ENCODE measurements at regions not wholly inside any gene's neighbourhood (a gene's known extent, or its start where the extent isn't known, plus 50 kb on each side); places are given as distances from the start of the nearest gene placed in this dataset.

GRCh38 chr1:81654147-81654546 is 146.6 kb upstream of the ADGRL2 start:
- TF ChIP-seq GABPA (IDR thresholded peaks at IDR 0.05; ENCODE audit: low read depth) (no peak), SPI1 (IDR thresholded peaks at IDR 0.05; ENCODE audit: borderline replicate concordance, low read depth) (no peak), REST (IDR thresholded peaks at IDR 0.05; ENCODE audit: insufficient replicate concordance, low read depth) (no peak)
- Histone ChIP-seq H3K27me3 (ENCODE audit: insufficient read depth, poor library complexity, severe bottlenecking) (no peaks in the 10 kb centered on the region), H3K27ac (replicated peaks) (no peak overlapping the region), H3K4me3 (replicated peaks; ENCODE audit: insufficient read depth, low read length) (no peak overlapping the region)
- no peak for DNase-seq (ENCODE audit: low read depth in 1 of 2, low spot score in 1 of 2)

- DNase-seq (ENCODE audit: low read depth in 1 of 2, low spot score in 1 of 2) = no peak
- no peaks in the 10 kb centered on the region for H3K27me3 ChIP-seq (ENCODE audit: insufficient read depth, poor library complexity, severe bottlenecking)
- no peak for TF ChIP-seq POLR2AphosphoS5 (IDR thresholded peaks at IDR 0.05; ENCODE audit: low read depth)
- TF ChIP-seq CTCF (IDR thresholded peaks at IDR 0.05; ENCODE audit: insufficient read depth, low read length) = no peak
- TF ChIP-seq REST (IDR thresholded peaks at IDR 0.05; ENCODE audit: insufficient replicate concordance, low read depth) = no peak
- no peak for TF ChIP-seq GABPA (IDR thresholded peaks at IDR 0.05; ENCODE audit: low read depth)
- TF ChIP-seq SPI1 (IDR thresholded peaks at IDR 0.05; ENCODE audit: borderline replicate concordance, low read depth) = no peak
- no peak overlapping the region for H3K27ac ChIP-seq (replicated peaks)
- H3K4me3 ChIP-seq (replicated peaks; ENCODE audit: insufficient read depth, low read length) = no peak overlapping the region
These were observed 150.0 kb upstream of the ADGRL2 start for GRCh38 chr1:81650776-81651175.

- Histone ChIP-seq H3K27me3 (ENCODE audit: insufficient read depth, poor library complexity, severe bottlenecking) (no peaks in the 10 kb centered on the region), H3K27ac (replicated peaks) (no peak overlapping the region), H3K4me3 (replicated peaks; ENCODE audit: insufficient read depth, low read length) (no peak overlapping the region)
- TF ChIP-seq CTCF (IDR thresholded peaks at IDR 0.05; ENCODE audit: insufficient read depth, low read length) (no peak), SPI1 (IDR thresholded peaks at IDR 0.05; ENCODE audit: borderline replicate concordance, low read depth) (no peak), GABPA (IDR thresholded peaks at IDR 0.05; ENCODE audit: low read depth) (no peak), REST (IDR thresholded peaks at IDR 0.05; ENCODE audit: insufficient replicate concordance, low read depth) (no peak), POLR2AphosphoS5 (IDR thresholded peaks at IDR 0.05; ENCODE audit: low read depth) (no peak)
- no peak for DNase-seq (ENCODE audit: low read depth in 1 of 2, low spot score in 1 of 2)
These were observed 164.9 kb upstream of the ADGRL2 start for GRCh38 chr1:81635816-81636215.

DNA sequence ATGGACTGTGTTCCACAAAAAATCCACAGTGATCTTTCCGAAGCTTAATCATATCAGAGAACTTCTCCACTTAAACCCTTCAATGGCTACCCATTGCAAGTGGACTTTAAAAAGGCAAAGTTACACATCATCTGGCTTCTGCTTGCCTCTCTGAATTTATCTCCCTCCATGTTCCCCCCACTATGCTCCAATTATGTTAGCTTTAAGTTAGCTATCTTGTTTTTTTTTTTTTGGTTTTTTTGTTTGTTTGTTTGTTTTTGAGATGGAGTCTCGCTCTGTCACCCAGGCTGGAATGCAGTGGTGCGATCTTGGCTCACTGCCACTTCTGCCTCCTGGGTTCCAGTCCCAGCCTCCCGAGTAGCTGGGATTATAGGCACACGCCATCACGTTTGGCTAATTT is 166.4 kb upstream of the ADGRL2 start:
- Histone ChIP-seq H3K27ac (replicated peaks) (no peak overlapping the region), H3K27me3 (ENCODE audit: insufficient read depth, poor library complexity, severe bottlenecking) (no peaks in the 10 kb centered on the region), H3K4me3 (replicated peaks; ENCODE audit: insufficient read depth, low read length) (no peak overlapping the region)
- TF ChIP-seq GABPA (IDR thresholded peaks at IDR 0.05; ENCODE audit: low read depth) (no peak), POLR2AphosphoS5 (IDR thresholded peaks at IDR 0.05; ENCODE audit: low read depth) (no peak), CTCF (IDR thresholded peaks at IDR 0.05; ENCODE audit: insufficient read depth, low read length) (no peak), REST (IDR thresholded peaks at IDR 0.05; ENCODE audit: insufficient replicate concordance, low read depth) (no peak), SPI1 (IDR thresholded peaks at IDR 0.05; ENCODE audit: borderline replicate concordance, low read depth) (no peak)
- no peak for DNase-seq (ENCODE audit: low read depth in 1 of 2, low spot score in 1 of 2)
